Panc1 (cell line): ENCODE measurements at regions not wholly inside any gene's neighbourhood (a gene's known extent, or its start where the extent isn't known, plus 50 kb on each side); places are given as distances from the start of the nearest gene placed in this dataset.
"Not testable (repeated sequence)": the region's sequence is repeated elsewhere in the genome, so short reads cannot be mapped to it uniquely, and the experiment has no call there.

ENCODE experiments used
- ATAC-seq: fragments of 200-7000 bp; cut with Tn5 transposase; 2 replicates; pipeline ENCODE4 v1.9.1; 2020; ENCODE audit warnings: mild to moderate bottlenecking, moderate library complexity
- BruUV-seq: library from RNA; stranded (reverse); fragments of 400-500 nt; replicated peaks from 2 replicates; lab custom pipeline; 2021; lab: Mats Ljungman, UMichigan
- CTCF ChIA-PET: fragments of 300-600 bp; sonication (Branson Sonifier 250); formaldehyde crosslinking; loops from one replicate; lab custom pipeline; 2022; ENCODE audit warnings: antibody characterized with exemption; lab: Charles Lee
- POLR2A ChIA-PET: fragments of 300-600 bp; sonication (Branson Sonifier 250); formaldehyde crosslinking; loops from one replicate; lab custom pipeline; 2022; ENCODE audit warnings: antibody characterized with exemption; lab: Charles Lee
- DNase-seq: peaks from one replicate; pipeline ENCODE4 v3.0.0-alpha.2; 2010; ENCODE audit warnings: low read depth, low spot score
- H3K27ac ChIP-seq: 2 replicates; pipeline ENCODE4 v1.5.1; 2011; ENCODE audit warnings: mild to moderate bottlenecking, low read length, inconsistent platforms
- H3K27me3 ChIP-seq: fragments of 200-500 bp; sonication (Bioruptor generic); 2 replicates; pipeline ENCODE4 v1.6.0; 2014; ENCODE audit warnings: low read length, inconsistent platforms; ENCODE audit not compliant: control insufficient read depth, insufficient read depth
- H3K36me3 ChIP-seq: fragments of 200-500 bp; sonication (Bioruptor generic); 2 replicates; pipeline ENCODE4 v1.5.1; 2014; ENCODE audit warnings: inconsistent platforms, mild to moderate bottlenecking, low read length, moderate library complexity; ENCODE audit not compliant: control insufficient read depth, insufficient read depth
- H3K4me1 ChIP-seq: 2 replicates; pipeline ENCODE4 v1.5.1; 2011; ENCODE audit warnings: inconsistent platforms, mild to moderate bottlenecking, low read length, moderate library complexity; ENCODE audit not compliant: control insufficient read depth, insufficient read depth
- H3K4me3 ChIP-seq, 2 experiments: 2 replicates each; pipeline ENCODE4 v1.5.1; 2011 to 2012; ENCODE audit warnings: low read depth in 2 of 2, low read length in 2 of 2, mild to moderate bottlenecking in 2 of 2, inconsistent platforms in 1 of 2, moderate library complexity in 1 of 2
- H3K9me3 ChIP-seq: fragments of 200-500 bp; sonication (Bioruptor generic); 2 replicates; pipeline ENCODE4 v1.5.1; 2014; ENCODE audit warnings: low read depth, mild to moderate bottlenecking, inconsistent platforms, low read length, moderate library complexity; ENCODE audit not compliant: control insufficient read depth, insufficient read depth
- POLR2AphosphoS5 ChIP-seq: IDR thresholded peaks from 2 replicates; pipeline ENCODE4 v1.6.1; 2012; ENCODE audit warnings: mild to moderate bottlenecking, low read depth, low read length, moderate library complexity
- SIN3A ChIP-seq: IDR thresholded peaks from 2 replicates; pipeline ENCODE4 v1.6.1; 2012; ENCODE audit warnings: low read depth, mild to moderate bottlenecking, low read length, moderate library complexity, borderline replicate concordance; ENCODE audit not compliant: insufficient read depth
- TCF7L2 ChIP-seq: IDR thresholded peaks from 2 replicates; pipeline ENCODE4 v1.6.1; 2011; ENCODE audit warnings: mild to moderate bottlenecking, low read depth, low read length, inconsistent platforms
- in situ Hi-C: cut with HindIII; loops from 2 replicates; pipeline ENCODE4 v1.10.0; 2016; ENCODE audit warnings: low sequenced_read_pairs, low pct_unique_long_range_greater_than_20kb
- intact Hi-C: fragments of 100-400 bp; cut with micrococcal nuclease; formaldehyde crosslinking; loops from one replicate; pipeline ENCODE4 v1.10.0; 2022; ENCODE audit not compliant: unreplicated experiment
- TF ChIP-seq, protein P1 (sequence below): fragments of 450-650 bp; IDR thresholded peaks from 2 replicates; pipeline ENCODE4 v1.5.1; 2017; ENCODE audit warnings: mild to moderate bottlenecking
- TF ChIP-seq, protein P2 (sequence below), 2 experiments: IDR thresholded peaks; 2 replicates each; pipeline ENCODE4 v1.6.1; 2011 to 2012; ENCODE audit warnings: low read depth in 2 of 2, control low read depth in 1 of 2, low read length in 1 of 2, mild to moderate bottlenecking in 1 of 2, moderate library complexity in 1 of 2; ENCODE audit not compliant: insufficient read depth in 1 of 2

DNA sequence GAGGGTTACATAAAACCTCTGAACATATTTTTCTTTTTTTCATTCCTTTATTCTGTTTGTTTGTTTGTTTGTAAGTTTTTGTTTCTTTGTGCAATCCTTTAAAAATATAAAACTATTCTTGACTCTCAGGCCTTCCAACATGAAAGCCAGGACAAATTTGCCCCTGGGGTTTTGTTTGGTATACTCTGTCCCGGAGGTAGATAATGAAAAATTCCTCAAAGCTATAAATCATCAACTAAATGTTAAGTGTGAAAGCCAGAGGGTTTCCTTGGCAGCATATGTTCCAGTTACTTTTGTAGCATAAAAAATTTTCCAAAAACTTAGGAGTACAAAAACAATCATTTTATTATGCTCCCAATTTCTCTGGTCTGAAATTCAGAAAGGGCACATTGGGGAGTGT is 1084.3 kb upstream of the GJE1 start:
- TF ChIP-seq, protein P1, sequence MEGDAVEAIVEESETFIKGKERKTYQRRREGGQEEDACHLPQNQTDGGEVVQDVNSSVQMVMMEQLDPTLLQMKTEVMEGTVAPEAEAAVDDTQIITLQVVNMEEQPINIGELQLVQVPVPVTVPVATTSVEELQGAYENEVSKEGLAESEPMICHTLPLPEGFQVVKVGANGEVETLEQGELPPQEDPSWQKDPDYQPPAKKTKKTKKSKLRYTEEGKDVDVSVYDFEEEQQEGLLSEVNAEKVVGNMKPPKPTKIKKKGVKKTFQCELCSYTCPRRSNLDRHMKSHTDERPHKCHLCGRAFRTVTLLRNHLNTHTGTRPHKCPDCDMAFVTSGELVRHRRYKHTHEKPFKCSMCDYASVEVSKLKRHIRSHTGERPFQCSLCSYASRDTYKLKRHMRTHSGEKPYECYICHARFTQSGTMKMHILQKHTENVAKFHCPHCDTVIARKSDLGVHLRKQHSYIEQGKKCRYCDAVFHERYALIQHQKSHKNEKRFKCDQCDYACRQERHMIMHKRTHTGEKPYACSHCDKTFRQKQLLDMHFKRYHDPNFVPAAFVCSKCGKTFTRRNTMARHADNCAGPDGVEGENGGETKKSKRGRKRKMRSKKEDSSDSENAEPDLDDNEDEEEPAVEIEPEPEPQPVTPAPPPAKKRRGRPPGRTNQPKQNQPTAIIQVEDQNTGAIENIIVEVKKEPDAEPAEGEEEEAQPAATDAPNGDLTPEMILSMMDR, result no peak
- TF ChIP-seq SIN3A (no peak), POLR2AphosphoS5 (no peak), TCF7L2 (no peak)
- TF ChIP-seq, protein P2, sequence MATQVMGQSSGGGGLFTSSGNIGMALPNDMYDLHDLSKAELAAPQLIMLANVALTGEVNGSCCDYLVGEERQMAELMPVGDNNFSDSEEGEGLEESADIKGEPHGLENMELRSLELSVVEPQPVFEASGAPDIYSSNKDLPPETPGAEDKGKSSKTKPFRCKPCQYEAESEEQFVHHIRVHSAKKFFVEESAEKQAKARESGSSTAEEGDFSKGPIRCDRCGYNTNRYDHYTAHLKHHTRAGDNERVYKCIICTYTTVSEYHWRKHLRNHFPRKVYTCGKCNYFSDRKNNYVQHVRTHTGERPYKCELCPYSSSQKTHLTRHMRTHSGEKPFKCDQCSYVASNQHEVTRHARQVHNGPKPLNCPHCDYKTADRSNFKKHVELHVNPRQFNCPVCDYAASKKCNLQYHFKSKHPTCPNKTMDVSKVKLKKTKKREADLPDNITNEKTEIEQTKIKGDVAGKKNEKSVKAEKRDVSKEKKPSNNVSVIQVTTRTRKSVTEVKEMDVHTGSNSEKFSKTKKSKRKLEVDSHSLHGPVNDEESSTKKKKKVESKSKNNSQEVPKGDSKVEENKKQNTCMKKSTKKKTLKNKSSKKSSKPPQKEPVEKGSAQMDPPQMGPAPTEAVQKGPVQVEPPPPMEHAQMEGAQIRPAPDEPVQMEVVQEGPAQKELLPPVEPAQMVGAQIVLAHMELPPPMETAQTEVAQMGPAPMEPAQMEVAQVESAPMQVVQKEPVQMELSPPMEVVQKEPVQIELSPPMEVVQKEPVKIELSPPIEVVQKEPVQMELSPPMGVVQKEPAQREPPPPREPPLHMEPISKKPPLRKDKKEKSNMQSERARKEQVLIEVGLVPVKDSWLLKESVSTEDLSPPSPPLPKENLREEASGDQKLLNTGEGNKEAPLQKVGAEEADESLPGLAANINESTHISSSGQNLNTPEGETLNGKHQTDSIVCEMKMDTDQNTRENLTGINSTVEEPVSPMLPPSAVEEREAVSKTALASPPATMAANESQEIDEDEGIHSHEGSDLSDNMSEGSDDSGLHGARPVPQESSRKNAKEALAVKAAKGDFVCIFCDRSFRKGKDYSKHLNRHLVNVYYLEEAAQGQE (IDR thresholded peaks at IDR 0.05; ENCODE audit: insufficient read depth in 1 of 2, low read depth in 2 of 2, low read length in 1 of 2), result no peak
- no peak for ATAC-seq
- DNase-seq, result no peak
- intact Hi-C loops (no loop called here), in situ Hi-C loops (no loop called here)
- POLR2A ChIA-PET, result no interaction called here
- no peak overlapping the region for H3K4me3 ChIP-seq
- no peaks in the 10 kb centered on the region for H3K36me3 ChIP-seq
- no peak overlapping the region for H3K27ac ChIP-seq
- CTCF ChIA-PET, result no interaction called here
- 0 out of 2 replicates have a peak, but pooled peaks cover 3% of the 10 kb centered on the region for H3K9me3 ChIP-seq
- H3K4me1 ChIP-seq, result no peaks in the 10 kb centered on the region
- H3K27me3 ChIP-seq, result no peaks in the 10 kb centered on the region
- no TSS peak for BruUV-seq

DNA sequence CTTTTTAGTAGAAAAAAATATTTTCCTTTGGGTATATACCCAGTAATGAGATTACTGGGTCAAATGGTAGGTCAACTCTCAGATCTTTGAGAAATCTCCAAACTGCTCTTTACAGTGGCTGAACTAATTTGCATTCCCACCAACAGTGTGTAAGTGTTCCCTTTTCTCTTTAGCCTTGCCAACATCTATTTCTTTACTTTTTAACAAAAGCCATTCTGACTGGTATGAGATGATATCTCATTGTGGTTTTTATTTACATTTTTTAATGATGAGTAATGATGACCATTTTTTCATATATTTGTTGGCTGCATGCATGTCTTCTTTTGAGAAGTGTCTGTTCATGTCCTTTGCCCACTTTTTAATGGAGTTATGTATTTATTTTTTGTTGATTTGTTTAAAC is 1086.2 kb upstream of the GJE1 start:
- BruUV-seq, result not testable (repeated sequence)

DNA sequence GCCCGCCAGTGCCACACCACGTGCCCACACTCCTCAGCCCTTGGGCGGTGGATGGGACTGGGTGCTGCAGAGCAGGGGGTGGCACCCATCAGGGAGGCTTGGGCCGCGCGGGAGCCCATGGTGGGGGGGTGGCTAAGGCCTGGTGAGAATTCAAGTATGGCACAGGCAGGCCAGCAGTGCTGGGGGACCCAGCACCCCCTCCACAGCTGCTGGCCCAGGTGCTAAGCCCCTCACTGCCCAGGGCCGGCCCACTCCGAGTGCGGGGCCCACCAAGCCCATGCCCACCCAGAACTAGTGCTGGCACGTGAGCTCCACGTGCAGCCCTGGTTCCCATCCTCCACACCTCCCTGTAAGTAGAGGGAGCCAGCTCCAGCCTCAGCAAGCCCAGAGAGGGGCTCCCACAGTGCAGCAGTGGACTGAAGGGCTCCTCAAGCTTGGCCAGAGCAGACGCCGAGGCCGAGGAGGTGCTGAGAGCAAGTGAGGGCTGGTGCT is 1091.1 kb upstream of the GJE1 start:
- DNase-seq, result no peak
- no peaks in the 10 kb centered on the region for H3K27me3 ChIP-seq
- no peaks in the 10 kb centered on the region for H3K36me3 ChIP-seq
- CTCF ChIA-PET, result no interaction called here
- in situ Hi-C loops (no loop called here), intact Hi-C loops (no loop called here)
- POLR2A ChIA-PET, result no interaction called here
- H3K4me3 ChIP-seq, result no peak overlapping the region
- H3K27ac ChIP-seq, result no peak overlapping the region
- H3K4me1 ChIP-seq, result no peaks in the 10 kb centered on the region
- no peak for ATAC-seq
- BruUV-seq, result no TSS peak
- TF ChIP-seq TCF7L2 (no peak), POLR2AphosphoS5 (no peak), SIN3A (no peak)
- TF ChIP-seq, protein P2 (IDR thresholded peaks at IDR 0.05; ENCODE audit: insufficient read depth in 1 of 2, low read depth in 2 of 2, low read length in 1 of 2), result no peak
- TF ChIP-seq, protein P1, result no peak
- peaks cover 13% of the 10 kb centered on the region; the same call in 1 of the 2 replicates for H3K9me3 ChIP-seq

More for the DNA sequence above, 1086.2 kb upstream of the GJE1 start:
- H3K27ac ChIP-seq, POLR2A ChIA-PET, DNase-seq, in situ Hi-C loops, intact Hi-C loops, H3K4me3 ChIP-seq, H3K27me3 ChIP-seq, H3K36me3 ChIP-seq, H3K4me1 ChIP-seq, CTCF ChIA-PET, ATAC-seq: not testable (repeated sequence)
- H3K9me3 ChIP-seq, result peaks cover 14% of the 10 kb centered on the region; the same call in 1 of the 2 replicates
